Choroid plexus epithelial cell (primary cell): ENCODE measurements at regions not wholly inside any gene's neighbourhood (a gene's known extent, or its start where the extent isn't known, plus 50 kb on each side); places are given as distances from the start of the nearest gene placed in this dataset.

Experiments used
- DNase-seq: peaks from one replicate; pipeline ENCODE4 v3.0.0-alpha.2; 2010; ENCODE audit warnings: low read depth
- H3K4me3 ChIP-seq: 2 replicates; pipeline ENCODE4 v1.5.1; 2011; ENCODE audit warnings: low read depth, mild to moderate bottlenecking, control low read depth, low read length, moderate library complexity
- TF ChIP-seq, protein P1 (sequence below): conservative IDR thresholded peaks from 2 replicates; pipeline ENCODE4 v1.5.1; 2011; ENCODE audit warnings: low read depth, mild to moderate bottlenecking, control low read depth, inconsistent platforms, low read length, moderate library complexity

GRCh38 chr21:16792101-16792500, 720.7 kb upstream of the CXADR start:
- H3K4me3 ChIP-seq, result no peak overlapping the region
- no peak for DNase-seq
- TF ChIP-seq, protein P1, sequence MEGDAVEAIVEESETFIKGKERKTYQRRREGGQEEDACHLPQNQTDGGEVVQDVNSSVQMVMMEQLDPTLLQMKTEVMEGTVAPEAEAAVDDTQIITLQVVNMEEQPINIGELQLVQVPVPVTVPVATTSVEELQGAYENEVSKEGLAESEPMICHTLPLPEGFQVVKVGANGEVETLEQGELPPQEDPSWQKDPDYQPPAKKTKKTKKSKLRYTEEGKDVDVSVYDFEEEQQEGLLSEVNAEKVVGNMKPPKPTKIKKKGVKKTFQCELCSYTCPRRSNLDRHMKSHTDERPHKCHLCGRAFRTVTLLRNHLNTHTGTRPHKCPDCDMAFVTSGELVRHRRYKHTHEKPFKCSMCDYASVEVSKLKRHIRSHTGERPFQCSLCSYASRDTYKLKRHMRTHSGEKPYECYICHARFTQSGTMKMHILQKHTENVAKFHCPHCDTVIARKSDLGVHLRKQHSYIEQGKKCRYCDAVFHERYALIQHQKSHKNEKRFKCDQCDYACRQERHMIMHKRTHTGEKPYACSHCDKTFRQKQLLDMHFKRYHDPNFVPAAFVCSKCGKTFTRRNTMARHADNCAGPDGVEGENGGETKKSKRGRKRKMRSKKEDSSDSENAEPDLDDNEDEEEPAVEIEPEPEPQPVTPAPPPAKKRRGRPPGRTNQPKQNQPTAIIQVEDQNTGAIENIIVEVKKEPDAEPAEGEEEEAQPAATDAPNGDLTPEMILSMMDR, result no peak

- H3K4me3 ChIP-seq, result no peak overlapping the region
- peak; percentile 97 for DNase-seq
- TF ChIP-seq, protein P1, result no peak
Observed at GRCh38 chr21:16794950-16795349, 717.9 kb upstream of the CXADR start.

DNA sequence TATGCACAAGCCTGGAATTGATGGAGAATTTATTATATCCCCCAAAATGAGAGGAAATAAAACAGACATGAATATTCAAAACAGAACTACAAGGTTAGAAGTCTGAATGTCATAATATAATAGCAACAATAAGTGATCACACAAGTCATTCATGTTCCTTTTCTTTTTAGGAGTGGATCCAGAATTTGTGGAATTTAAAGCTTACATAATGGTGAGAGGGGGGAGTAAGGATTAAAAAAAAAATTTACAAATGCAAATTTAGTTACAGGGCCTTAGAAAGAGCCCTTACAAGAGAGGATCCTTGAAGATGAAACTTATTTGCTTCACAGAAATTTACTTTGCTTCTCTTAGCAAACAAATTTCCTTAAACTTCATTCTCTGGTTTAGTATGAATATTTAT, 716.1 kb upstream of the CXADR start:
- TF ChIP-seq, protein P1, result no peak
- no peak for DNase-seq
- no peak overlapping the region for H3K4me3 ChIP-seq

GRCh38 chr21:16797540-16797939, 715.3 kb upstream of the CXADR start:
- no peak overlapping the region for H3K4me3 ChIP-seq
- TF ChIP-seq, protein P1, result no peak
- no peak for DNase-seq

GRCh38 chr21:16797966-16798365, 714.9 kb upstream of the CXADR start:
- TF ChIP-seq, protein P1, result no peak
- no peak for DNase-seq
- no peak overlapping the region for H3K4me3 ChIP-seq

- H3K4me3 ChIP-seq, result no peak overlapping the region
- TF ChIP-seq, protein P1, result no peak
- DNase-seq, result peak; percentile 15
Observed at GRCh38 chr21:16800536-16801275, 712.1 kb upstream of the CXADR start.

DNA sequence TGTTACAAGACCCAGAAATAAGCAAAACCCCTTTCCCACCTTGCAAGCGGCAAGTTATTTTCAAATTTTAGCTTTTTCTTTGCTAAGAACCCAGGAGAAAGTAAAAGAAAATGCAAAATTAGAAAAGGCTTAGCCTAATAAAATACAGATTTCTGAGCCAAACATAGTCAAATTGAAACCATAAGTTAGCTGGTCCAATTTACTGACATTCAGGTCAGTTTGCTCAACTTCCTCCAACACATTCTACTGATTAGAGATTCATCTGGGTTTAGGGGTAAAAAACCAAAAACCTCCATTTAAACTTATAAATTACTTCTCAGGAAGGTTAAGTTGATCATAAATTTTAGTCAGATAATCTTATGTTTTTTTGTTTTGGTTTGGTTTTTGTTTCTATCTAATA, 701.8 kb upstream of the CXADR start:
- TF ChIP-seq, protein P1, result no peak
- DNase-seq, result no peak
- no peak overlapping the region for H3K4me3 ChIP-seq
